MM.1S (cell line): ENCODE measurements at regions not wholly inside any gene's neighbourhood (a gene's known extent, or its start where the extent isn't known, plus 50 kb on each side); places are given as distances from the start of the nearest gene placed in this dataset.

Source experiments
- CTCF ChIP-seq: fragments of 300-600 bp; sonication (generic); IDR thresholded peaks from 2 replicates; pipeline ENCODE4 v1.5.1; 2016; ENCODE audit warnings: antibody characterized with exemption, low read length, mixed read lengths
- EZH2 ChIP-seq: fragments of 300-600 bp; sonication (generic); optimal IDR thresholded peaks from 2 replicates; pipeline ENCODE3; 2017; ENCODE audit warnings: low read depth, mild to moderate bottlenecking, antibody characterized with exemption, low read length, mixed read lengths
- EZH2phosphoT487 ChIP-seq: fragments of 300-600 bp; sonication (generic); IDR thresholded peaks from 2 replicates; pipeline ENCODE4 v1.6.1; 2018; ENCODE audit warnings: antibody characterized with exemption, low read length

DNA sequence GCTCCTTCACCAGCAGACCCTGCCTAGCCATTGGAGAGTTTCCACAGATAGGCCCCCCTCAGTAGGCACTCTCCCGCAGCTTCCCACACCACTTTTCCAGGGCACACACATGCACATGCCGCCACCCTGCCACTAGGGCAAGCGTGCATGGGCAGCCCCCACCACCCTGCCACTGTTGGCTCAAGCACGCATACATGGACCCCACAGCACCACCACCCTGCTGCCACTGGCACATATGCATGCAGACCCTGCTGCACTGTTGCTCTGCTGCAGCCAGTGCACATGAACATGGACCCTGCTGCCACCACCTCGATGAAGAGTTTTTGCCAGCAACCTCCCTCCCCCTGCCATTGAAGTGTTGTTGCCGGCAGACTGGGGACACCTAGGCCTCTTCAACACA lies 154.9 kb downstream of the FTCDNL1 start:
- no peak for TF ChIP-seq CTCF
- TF ChIP-seq EZH2, result no peak
- no peak for TF ChIP-seq EZH2phosphoT487
